HL-60 (cell line): ENCODE measurements at regions not wholly inside any gene's neighbourhood (a gene's known extent, or its start where the extent isn't known, plus 50 kb on each side); places are given as distances from the start of the nearest gene placed in this dataset.

Experiments
- DNase-seq, 2 experiments: peaks; one replicate each; pipeline ENCODE4 v3.0.0-alpha.2; 2010 to 2020; ENCODE audit warnings: low read depth in 1 of 2, low spot score in 1 of 2
- H3K27ac ChIP-seq: fragments of 250-450 bp; sonication (Bioruptor Pico); replicated peaks from 2 replicates; pipeline ENCODE4 v1.5.1; 2020; ENCODE audit warnings: mild to moderate bottlenecking, moderate library complexity
- H3K27me3 ChIP-seq: fragments of 250-450 bp; sonication (Bioruptor Pico); 2 replicates; pipeline ENCODE4 v1.5.1; 2021; ENCODE audit warnings: mild to moderate bottlenecking, moderate library complexity; ENCODE audit not compliant: insufficient read depth, poor library complexity, severe bottlenecking
- H3K4me3 ChIP-seq: replicated peaks from 2 replicates; pipeline ENCODE4 v1.5.1; 2011; ENCODE audit warnings: mild to moderate bottlenecking, control low read depth, low read length; ENCODE audit not compliant: insufficient read depth
- CTCF ChIP-seq: IDR thresholded peaks from one replicate; pipeline ENCODE4 v1.5.1; 2011; ENCODE audit warnings: low read length, control low read depth, inconsistent platforms; ENCODE audit not compliant: insufficient read depth
- GABPA ChIP-seq: IDR thresholded peaks from 2 replicates; pipeline ENCODE4 v1.6.1; 2012; ENCODE audit warnings: low read depth
- POLR2AphosphoS5 ChIP-seq: IDR thresholded peaks from 2 replicates; pipeline ENCODE4 v1.6.1; 2012; ENCODE audit warnings: low read depth
- REST ChIP-seq: IDR thresholded peaks from 2 replicates; pipeline ENCODE4 v1.6.1; 2012; ENCODE audit warnings: low read depth; ENCODE audit not compliant: insufficient replicate concordance
- SPI1 ChIP-seq: IDR thresholded peaks from 2 replicates; pipeline ENCODE4 v1.6.1; 2012; ENCODE audit warnings: low read depth, mild to moderate bottlenecking, borderline replicate concordance

- TF ChIP-seq CTCF (no peak), SPI1 (no peak), POLR2AphosphoS5 (no peak), REST (no peak), GABPA (no peak)
- H3K4me3 ChIP-seq, result no peak overlapping the region
- no peak for DNase-seq
Observed at GRCh38 chr6:66825539-66825938, 1118.5 kb upstream of the EYS start.

GRCh38 chr6:66814156-66814555 is 1107.1 kb upstream of the EYS start:
- Histone ChIP-seq H3K27ac (no peak overlapping the region), H3K4me3 (no peak overlapping the region), H3K27me3 (no peaks in the 10 kb centered on the region)
- TF ChIP-seq SPI1 (no peak), GABPA (no peak), CTCF (no peak), POLR2AphosphoS5 (no peak), REST (no peak)
- no peak for DNase-seq

More at GRCh38 chr6:66825539-66825938, 1118.5 kb upstream of the EYS start:
- Histone ChIP-seq H3K27ac (no peak overlapping the region), H3K27me3 (no peaks in the 10 kb centered on the region)

GRCh38 chr6:66808771-66809170 is 1101.7 kb upstream of the EYS start:
- no peak overlapping the region for H3K27ac ChIP-seq

More at GRCh38 chr6:66808771-66809170, 1101.7 kb upstream of the EYS start:
- Histone ChIP-seq H3K27me3 (no peaks in the 10 kb centered on the region), H3K4me3 (no peak overlapping the region)
- no peak for TF ChIP-seq CTCF
- TF ChIP-seq POLR2AphosphoS5, result no peak
- TF ChIP-seq GABPA, result no peak
- no peak for TF ChIP-seq REST
- TF ChIP-seq SPI1, result no peak
- DNase-seq, result no peak
